HG03439 (cell line): ENCODE measurements at regions not wholly inside any gene's neighbourhood (a gene's known extent, or its start where the extent isn't known, plus 50 kb on each side); places are given as distances from the start of the nearest gene placed in this dataset.

Experiments used
- ATAC-seq: cut with Tn5 transposase; IDR thresholded peaks from one replicate; pipeline ENCODE4 v1.9.1; 2021; ENCODE audit warnings: mild to moderate bottlenecking, moderate library complexity; ENCODE audit not compliant: unreplicated experiment

DNA sequence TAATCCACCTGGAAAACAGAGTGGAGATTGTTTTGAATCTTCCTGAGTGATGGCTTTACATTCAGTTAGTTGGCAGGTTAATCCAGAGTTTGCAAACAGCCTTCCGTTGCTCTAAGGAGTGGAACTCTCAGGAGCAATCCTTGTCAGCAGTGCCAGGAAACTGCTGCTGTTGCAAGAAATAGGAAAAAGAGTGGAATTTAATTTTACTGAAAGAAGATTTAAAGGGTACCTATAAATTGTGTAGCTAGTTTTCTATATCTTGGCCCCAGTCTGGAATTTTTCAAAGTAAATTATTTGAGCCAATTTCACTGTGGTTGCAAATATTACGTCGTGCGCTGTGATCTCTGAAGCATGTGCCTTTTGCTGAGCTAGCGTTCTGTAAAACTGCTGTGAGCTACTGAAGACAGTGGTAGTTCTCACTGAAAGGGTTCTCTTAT is 55.5 kb upstream of the SLC5A12 start:
- ATAC-seq = no peak

DNA sequence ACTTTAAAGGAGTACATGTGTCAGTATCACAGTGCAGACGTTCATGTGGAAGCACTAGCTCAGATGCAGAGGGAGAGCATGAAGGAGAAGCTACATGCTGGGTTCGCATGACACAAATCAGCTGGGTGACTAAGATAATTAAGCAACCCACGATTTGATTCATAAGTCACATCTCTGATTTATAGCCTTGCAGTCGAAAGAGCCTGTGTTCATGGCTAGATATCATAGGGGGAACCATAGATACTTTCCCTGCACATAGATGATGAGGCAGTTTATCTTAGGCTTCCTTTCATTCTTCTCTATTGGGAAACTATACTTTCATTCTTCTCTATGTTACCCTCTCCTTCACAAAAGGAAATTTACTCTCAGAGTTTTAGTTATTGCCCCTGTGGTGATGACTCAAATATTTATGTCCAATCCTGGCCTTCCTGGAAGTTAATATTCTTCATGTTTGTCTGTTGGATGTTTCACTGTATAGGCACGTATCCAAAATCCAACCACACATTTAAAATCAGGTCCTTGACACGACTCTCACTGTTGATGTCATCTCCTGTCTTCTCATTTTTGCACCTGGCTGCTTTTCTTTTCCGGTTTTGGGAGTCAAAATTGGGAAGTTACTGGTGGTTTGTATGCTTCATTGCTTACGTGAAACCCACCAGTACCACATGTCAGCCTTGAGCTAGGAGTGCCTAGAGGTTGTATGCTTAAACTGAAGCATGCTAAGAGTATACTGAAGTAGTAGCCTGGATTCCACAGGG is 56.3 kb upstream of the SLC5A12 start:
- no peak for ATAC-seq

DNA sequence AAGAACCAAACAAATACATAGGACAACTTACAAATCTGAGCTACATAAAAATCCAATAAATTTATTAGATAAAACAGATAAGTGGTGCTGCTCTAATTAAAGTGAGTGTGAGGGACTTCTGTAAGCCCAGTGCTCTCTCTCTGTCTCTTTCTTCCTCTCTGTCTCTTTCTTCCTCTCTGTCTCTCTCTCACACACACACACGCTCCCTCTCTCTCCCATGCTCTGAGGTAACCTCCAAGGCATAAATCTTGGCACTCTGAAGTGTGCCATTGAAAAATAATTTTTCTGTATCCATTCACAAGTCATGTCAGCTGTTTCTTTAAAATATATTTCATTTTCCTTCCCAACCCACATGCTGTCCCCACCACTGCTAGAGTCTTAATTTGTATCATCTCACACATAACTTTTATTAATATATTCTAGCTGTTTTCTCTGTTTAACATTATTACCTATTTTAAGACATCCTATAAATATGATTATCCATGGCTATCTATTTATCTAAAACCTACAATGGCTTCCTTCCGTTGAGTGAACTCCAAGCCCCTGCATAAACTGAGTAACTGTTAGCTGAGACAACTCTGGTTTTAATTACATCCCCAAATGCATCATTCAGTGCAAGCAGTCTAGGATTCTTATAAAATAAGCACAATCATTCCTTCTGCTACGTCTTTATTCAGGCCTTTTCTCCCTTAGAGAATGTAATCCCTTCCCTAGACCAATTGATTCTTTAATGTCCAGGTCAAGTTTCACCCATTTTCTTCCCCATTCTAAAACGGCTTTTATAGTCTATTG is 57.4 kb upstream of the SLC5A12 start:
- ATAC-seq = no peak

DNA sequence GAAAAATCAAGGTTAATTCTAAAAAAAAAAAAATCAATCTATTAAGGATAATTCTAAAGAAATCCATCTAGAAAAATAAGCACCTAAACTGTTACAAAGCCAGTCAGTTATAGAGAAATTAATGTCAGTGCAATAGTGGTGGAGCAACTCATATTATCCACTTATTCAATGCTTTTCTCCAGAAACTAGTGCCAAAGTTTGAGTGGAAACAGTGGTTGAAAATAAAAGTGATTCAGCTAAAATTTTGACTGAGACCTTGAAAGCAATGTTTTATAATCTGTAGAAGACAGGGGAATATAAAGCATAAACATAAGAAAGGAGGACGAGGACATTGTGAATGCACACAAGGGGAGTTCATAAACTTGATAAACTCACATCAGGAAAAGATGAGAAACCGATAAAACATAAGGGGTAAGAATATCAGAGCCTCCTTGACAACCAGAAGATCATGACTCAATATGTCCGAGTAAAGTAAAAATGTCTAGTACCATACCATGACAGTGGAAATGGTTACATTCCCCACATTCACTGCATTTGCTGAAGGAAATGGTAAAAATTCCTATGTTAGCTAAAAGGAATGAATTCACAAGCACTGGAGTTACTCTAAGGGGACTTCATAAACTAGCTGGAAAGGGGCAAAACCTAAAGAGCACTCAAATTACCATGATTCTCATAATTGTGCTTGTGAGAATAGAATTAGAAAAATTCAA is 58.7 kb upstream of the SLC5A12 start:
- ATAC-seq = no peak

DNA sequence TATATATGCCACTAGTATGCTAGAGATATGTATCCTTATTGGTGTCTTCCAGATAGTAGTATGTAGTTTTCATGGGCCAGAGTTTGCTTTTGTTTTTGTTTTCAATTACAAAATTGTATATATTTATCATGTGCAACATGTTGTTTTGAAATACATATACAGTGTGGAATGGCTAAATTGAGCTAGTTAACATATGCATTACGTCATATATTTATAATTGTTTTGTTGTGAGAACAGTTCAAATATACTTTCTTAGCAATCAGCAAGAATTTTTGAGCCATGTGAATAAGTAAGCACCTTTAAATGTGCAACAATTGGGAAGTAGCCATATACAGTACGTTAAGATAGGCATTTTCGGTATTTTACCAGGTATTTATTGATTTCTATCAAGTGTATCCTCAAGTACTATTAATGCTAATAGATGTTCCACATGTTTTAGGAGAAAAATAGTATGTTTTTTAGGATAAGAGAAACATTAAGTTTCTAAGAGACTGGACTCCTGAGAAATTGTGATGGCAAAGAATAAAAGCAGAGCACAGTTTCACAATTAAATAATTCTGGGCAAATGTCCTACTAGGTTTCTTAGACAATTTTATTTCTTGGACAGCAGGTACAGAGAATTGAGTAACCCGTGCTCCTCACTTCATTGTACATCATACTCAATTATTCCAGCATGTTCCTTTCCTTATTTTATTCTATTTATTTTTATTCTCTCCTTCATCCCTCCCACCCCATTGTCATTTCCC is 60.5 kb upstream of the SLC5A12 start:
- no peak for ATAC-seq

DNA sequence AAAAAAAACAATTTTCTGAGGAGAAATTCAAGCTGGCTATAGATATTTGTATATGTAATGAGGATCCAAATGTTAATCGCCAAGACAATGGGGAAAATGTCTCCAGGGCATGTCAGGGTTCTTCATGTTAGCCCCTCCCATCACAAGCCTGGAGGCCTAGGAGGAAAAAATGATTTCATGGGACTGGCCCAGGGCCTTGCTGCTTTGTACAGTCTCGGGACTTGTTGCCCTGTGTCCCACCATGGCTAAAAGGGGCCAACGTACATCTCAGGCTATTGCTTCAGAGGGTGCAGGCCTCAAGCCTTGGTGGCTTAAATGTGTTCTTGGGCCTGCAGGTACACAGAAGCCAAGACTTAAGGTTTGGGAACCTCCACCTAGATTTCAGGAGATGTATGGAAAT is 62.1 kb upstream of the SLC5A12 start:
- ATAC-seq = no peak

DNA sequence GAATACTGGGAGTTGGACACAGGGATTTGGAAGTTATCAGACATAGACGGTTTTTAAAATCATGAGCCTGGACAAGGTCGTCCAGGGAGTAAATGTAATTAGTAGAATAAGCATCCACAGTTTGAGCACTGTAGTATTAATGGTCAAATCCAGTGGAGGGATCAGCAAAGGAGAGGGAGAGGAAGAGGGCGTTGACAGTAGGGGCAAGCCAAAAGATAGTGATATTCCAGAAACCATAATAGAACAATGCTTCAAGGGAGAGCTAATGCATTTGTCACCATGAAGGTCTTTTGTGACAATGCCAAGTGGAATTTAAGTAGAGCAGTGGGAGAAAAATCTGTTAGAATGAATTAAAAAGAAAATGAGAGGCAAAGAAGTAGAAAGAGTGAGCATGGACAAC is 68.9 kb upstream of the SLC5A12 start:
- no peak for ATAC-seq

DNA sequence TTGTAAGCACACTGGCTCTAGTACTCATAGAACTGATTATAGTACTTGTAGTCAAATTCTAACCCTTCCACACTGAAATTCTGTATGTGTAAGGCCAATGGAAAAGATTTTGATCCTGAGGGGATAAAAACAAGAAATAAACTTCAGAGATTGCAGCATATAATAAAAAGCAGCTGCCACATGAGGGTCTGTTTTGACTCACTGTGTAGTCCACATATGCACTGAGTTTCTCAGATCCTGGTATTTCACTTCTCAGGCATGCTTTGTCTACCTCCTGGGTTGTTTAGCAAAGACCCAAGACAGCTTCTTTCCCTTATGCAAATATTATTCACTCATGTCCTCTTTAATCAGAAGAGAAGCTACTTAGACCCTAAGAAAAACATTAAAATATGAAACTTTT is 71.1 kb upstream of the SLC5A12 start:
- ATAC-seq = no peak

DNA sequence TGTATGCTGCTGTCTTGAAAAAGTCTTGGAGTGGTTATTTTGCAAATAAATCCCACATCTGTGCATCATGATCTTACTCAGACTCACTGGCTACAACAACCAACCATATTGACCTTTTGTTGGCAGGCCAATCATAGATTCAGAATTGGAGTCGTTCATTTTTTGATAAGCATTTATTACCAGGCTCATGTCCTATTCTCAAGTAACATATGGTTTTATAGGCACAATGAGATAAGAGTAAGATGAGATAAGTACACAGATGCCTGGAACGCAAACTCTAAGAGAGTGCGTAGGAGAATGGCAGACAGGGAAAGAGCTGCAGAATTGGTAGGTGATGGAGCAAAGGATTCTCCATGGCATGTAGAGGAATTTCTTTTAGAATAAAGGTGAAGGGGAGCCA is 71.6 kb upstream of the SLC5A12 start:
- no peak for ATAC-seq

DNA sequence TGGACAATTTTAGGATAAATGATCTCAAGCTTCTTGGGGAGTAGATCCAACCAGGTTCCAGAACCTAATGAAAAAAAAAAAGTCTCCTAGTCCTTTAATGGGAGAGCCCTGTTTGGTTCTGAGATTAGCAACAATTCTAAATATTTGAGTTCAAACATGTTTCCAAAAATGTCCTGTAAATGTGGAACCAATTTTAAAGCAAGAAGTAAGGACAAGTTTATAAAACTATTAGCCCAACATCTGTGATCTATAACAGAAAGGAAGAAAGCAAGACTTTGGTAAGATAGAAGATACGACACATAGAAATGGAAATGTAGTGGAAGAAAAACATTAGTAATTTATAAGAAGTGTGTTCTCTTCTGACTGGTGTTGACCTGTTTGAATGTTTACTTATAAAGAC is 79.7 kb upstream of the SLC5A12 start:
- ATAC-seq = no peak

DNA sequence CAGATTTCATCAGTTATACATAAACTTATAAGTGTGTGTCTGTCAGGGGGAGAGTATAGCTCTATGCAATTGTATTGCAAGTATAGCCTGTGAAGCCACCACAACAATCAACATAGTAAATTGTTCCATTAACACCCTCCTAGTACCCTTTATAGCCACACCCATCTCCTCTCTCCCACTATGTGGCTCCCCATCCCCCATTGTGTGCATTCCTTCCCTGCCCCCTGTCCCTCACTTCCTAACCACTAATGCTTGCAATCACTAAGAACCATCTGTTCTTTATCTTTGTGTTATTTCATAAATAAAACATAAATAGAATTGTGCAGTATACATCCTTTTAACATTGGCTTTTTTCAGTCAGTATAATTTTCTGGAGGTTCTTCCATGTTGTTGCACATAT is 83.1 kb upstream of the SLC5A12 start:
- ATAC-seq = no peak

DNA sequence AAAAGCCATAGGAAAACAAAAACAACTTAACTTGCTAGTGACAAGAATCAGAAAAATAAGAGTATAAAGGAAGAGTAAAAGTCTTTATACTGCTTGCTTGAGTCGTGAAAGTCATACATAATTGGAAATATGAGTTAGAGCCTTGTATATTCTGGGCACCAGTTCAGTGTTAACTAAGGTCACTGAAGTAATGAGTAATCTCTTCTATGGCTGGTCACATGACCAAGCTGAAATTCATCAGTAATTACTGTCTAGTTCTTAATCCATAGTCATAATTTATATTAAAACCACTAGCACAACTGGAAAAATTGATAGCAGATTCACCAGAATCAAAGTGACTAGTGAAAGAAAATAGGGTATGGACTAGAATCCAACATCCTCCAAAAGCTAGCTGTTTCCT is 84.4 kb upstream of the SLC5A12 start:
- no peak for ATAC-seq

DNA sequence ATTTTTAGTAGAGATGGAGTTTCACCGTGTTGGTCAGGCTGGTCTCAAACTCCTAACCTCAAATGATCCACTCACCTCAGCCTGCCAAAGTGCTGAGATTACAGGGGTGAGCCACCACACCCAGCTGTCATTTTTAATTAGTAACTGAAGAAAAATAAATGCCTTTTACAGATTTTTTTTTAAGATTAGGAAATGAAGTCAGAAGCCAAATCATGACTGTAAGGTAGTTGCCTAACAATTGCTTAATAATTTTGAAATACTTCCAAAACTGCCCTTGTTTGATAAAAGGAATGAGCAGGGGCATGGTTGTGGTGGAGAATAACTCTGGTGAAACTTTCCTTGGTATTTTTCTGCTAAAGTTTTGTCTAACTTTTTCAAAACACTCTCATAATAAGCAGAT is 98.9 kb upstream of the SLC5A12 start:
- ATAC-seq = no peak

DNA sequence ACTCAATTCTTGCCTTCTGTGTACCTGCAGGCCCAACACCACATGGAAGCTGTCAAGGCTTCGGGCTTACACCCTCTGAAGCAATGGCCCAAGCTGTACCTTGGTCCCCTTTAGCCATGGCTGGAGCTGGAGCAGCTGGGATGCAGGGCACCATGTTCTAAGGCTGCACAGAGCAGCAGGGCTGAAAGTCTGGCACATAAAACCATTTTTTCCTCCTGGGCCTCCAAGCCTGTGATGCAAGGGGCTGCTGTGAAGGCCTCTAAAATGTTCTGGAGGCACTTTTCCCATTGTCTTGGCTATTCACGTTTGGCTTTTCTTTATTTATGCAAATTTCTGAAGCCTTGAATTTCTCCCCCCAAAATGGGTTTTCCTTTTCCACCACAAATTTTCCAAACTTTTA is 102.1 kb upstream of the SLC5A12 start:
- ATAC-seq = no peak

DNA sequence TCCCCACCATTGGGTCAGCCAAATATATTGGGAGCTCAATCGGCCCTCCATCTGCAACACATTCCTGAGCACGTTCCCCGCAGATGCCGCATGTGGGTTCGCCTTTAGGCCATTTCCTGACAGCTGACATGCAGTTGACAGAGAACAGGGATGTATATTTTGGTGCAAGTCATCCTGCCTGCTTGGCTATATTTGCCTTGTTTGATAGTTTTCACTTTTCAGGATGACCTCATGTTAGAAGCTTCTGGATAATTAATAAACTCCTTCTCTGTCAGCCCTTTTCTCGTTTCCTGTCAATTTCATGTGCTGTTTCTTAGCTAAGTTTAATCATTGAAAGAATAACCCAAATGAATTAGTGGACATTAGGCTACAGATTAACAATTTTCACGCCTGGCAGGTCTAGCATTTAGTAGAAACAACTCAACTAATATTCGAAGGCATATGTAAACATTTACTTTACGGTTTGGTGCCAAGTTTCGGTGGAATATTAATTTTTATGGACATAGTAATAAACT is 105.8 kb upstream of the SLC5A12 start:
- ATAC-seq = no peak

DNA sequence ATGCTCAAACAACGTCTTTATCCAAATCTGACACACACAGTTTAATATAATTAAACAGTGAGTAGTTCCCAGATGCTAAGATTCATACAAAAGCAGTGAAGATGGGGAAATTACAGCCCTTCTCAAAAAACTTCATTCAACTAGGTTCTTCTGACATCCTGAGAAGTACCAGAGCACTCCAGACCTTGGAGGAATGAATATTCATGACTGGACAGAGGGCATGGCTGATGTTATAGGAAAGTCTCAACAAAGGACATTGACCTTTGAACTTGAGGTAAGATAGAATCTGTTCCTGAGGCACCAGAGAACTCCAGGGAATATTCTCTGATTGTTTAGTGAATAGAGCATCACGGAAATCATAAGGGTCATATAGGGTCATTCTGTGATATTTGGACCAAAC is 106.4 kb upstream of the SLC5A12 start:
- no peak for ATAC-seq

DNA sequence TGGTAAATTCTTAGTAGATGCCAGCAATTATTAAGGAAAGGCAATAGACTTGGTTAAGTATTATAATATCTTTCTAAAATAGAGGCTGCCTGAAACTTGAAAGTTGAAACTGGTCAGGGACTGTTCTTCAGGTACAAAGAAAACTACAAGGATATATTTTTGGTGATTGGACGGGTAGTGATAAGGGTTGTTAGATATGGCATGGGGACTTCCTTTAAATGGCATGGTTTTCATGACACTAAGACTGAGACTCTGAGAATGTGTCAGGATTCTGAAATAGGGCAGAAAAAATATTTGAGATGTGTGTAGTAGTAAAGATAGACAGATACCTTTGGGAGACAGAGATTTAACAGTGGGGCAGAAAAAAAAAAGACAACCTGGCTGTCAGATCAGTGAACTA is 108.4 kb upstream of the SLC5A12 start:
- no peak for ATAC-seq

DNA sequence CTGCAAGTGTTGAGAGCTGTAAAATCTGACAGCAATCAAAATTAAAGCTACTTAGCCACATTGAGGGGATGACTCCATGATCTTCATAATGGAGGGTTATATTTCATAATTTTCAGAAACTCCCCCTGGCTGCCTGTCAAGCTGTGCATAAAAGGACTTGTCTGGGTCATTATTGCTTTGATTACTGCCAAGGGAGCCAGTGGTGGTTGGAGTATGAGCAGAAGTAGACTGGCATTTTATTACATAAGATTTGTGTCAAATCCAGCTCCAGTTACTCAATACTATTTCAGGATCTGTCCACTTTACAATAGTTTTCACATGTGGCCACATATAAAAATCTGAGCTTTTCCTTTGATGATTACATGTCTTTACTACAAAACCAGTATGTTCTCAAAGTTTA is 108.9 kb upstream of the SLC5A12 start:
- ATAC-seq = no peak

DNA sequence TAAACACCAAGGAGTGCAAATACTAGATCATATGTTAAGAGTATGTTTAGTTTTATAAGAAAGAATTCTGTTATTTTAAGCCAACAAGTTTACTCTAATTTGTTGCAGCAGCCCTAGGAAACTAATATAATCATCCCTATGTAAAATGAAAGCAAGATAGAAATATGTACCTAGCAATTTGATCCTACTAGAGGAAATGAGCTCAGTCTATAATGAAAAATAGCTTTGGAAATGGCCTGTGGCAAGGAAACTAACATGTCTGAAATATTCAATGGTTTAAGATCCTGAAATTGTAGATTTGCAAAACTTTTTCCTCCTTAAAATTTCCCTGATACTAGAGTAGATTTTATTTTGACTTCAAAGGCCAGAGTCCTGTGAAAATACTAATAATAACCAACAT is 112.7 kb upstream of the SLC5A12 start:
- ATAC-seq = no peak

DNA sequence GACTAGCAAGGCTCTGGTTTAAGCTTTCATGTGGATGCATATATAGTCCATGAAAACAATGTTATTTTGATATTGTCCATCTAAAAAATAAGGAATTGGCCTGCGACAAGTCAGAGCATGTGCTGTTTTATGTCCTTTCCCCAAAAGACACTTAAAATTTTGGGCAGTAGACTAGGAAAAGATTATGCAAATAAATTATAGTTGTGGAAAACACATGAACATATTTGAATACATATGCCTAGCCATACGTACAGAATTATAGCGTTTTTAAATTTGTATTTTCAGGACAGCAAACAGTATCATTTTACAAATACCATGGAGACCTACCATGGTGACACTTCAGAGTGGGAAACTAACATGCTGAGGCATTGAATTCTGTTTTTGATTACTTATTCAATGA is 113.8 kb upstream of the SLC5A12 start:
- no peak for ATAC-seq

DNA sequence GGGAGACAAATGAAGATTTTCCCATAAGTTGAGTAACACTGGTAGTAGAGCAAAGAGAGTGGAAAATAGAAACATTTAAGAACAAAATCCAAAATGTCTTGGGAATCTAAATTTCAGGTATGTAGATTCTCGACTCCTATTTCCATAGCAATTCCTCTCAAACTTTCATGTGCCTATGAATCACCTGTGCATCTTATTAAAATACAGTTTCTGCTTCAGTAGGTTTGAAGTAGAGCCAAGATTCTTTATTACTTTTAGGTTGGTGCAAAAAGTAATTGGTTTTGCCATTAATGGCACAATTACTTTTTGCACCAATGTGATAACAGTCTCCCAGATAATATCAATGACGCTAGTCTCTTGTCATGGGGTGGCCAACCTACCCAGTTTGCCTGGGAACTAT is 115.3 kb upstream of the SLC5A12 start:
- ATAC-seq = no peak
